Neural cell (in vitro differentiated cells): ENCODE measurements at regions not wholly inside any gene's neighbourhood (a gene's known extent, or its start where the extent isn't known, plus 50 kb on each side); places are given as distances from the start of the nearest gene placed in this dataset.

Experiments used
- H2AFZ ChIP-seq: fragments of 200-600, 300-800 bp; sonication (generic), shearing (Covaris generic); 2 replicates; pipeline ENCODE4 v1.6.0; 2014; ENCODE audit warnings: low read depth, mild to moderate bottlenecking, antibody characterized with exemption, low read length, moderate library complexity
- H3F3A ChIP-seq: fragments of 200-600 bp; shearing (Covaris generic); 2 replicates; pipeline ENCODE4 v1.6.1; 2016; ENCODE audit warnings: mild to moderate bottlenecking, moderate library complexity, mixed read lengths, antibody characterized with exemption, low read length; ENCODE audit not compliant: insufficient read depth, poor library complexity, severe bottlenecking
- H3K27ac ChIP-seq: fragments of 200-600, 300-800 bp; sonication (generic), shearing (Covaris generic); 2 replicates; pipeline ENCODE4 v1.5.1; 2014; ENCODE audit warnings: mild to moderate bottlenecking, low read length, moderate library complexity
- H3K27me3 ChIP-seq: fragments of 300-800, 200-600 bp; sonication (generic), shearing (Covaris generic); 2 replicates; pipeline ENCODE4 v1.6.0; 2014; ENCODE audit warnings: mild to moderate bottlenecking, low read depth, low read length, moderate library complexity; ENCODE audit not compliant: insufficient read depth
- H3K36me3 ChIP-seq: fragments of 300-800, 200-600 bp; sonication (generic), shearing (Covaris generic); 2 replicates; pipeline ENCODE4 v1.5.1; 2014; ENCODE audit warnings: mild to moderate bottlenecking, antibody characterized with exemption, low read length, moderate library complexity; ENCODE audit not compliant: insufficient read depth
- H3K4me2 ChIP-seq: fragments of 300-800, 200-600 bp; sonication (generic), shearing (Covaris generic); 2 replicates; pipeline ENCODE4 v1.6.0; 2014; ENCODE audit warnings: mild to moderate bottlenecking, low read length
- H3K4me3 ChIP-seq: fragments of 300-800, 200-600 bp; sonication (generic), shearing (Covaris generic); 2 replicates; pipeline ENCODE4 v1.5.1; 2014; ENCODE audit warnings: mild to moderate bottlenecking, low read length, moderate library complexity
- H3K79me2 ChIP-seq: fragments of 200-600 bp; shearing (Covaris generic); replicated peaks from 2 replicates; pipeline ENCODE4 v1.6.0; 2014; ENCODE audit warnings: mild to moderate bottlenecking, low read length, moderate library complexity; ENCODE audit not compliant: insufficient read depth
- H3K9ac ChIP-seq: fragments of 300-800, 200-600 bp; sonication (generic), shearing (Covaris generic); 2 replicates; pipeline ENCODE4 v1.6.1; 2016; ENCODE audit warnings: mild to moderate bottlenecking, low read length, mixed read lengths
- H3K9me2 ChIP-seq: fragments of 200-600 bp; shearing (Covaris generic); 2 replicates; pipeline ENCODE4 v1.6.1; 2016; ENCODE audit warnings: mild to moderate bottlenecking, low read length, mixed read lengths; ENCODE audit not compliant: insufficient read depth
- H3K9me3 ChIP-seq: fragments of 200-600, 300-800 bp; sonication (generic), shearing (Covaris generic); 2 replicates; pipeline ENCODE4 v1.6.1; 2016; ENCODE audit warnings: mild to moderate bottlenecking, mixed run types, low read length, moderate library complexity, mixed read lengths
- H4K20me1 ChIP-seq: fragments of 200-600 bp; shearing (Covaris generic); 2 replicates; pipeline ENCODE4 v1.6.1; 2016; ENCODE audit warnings: mild to moderate bottlenecking, mixed run types; ENCODE audit not compliant: insufficient read depth
- CTCF ChIP-seq: fragments of 450-650 bp; IDR thresholded peaks from 2 replicates; pipeline ENCODE4 v1.5.1; 2014; ENCODE audit warnings: antibody characterized with exemption, mild to moderate bottlenecking, moderate library complexity; ENCODE audit not compliant: poor library complexity, severe bottlenecking
- EP300 ChIP-seq: fragments of 450-650 bp; conservative IDR thresholded peaks from 2 replicates; pipeline ENCODE4 v1.6.1; 2014; ENCODE audit warnings: antibody characterized with exemption, mild to moderate bottlenecking, moderate library complexity; ENCODE audit not compliant: poor library complexity, severe bottlenecking
- EZH2 ChIP-seq: fragments of 200-600, 300-800 bp; shearing (Covaris generic), sonication (generic); IDR thresholded peaks from 2 replicates; pipeline ENCODE4 v1.6.1; 2014; ENCODE audit warnings: antibody characterized with exemption, low read length, borderline replicate concordance, mild to moderate bottlenecking; ENCODE audit not compliant: insufficient read depth, poor library complexity, severe bottlenecking
- MXI1 ChIP-seq: fragments of 450-650 bp; conservative IDR thresholded peaks from 2 replicates; pipeline ENCODE4 v1.6.1; 2014; ENCODE audit warnings: antibody characterized with exemption, mild to moderate bottlenecking; ENCODE audit not compliant: poor library complexity, severe bottlenecking
- POLR2AphosphoS5 ChIP-seq: IDR thresholded peaks from 2 replicates; pipeline ENCODE4 v1.6.1; 2012
- RAD21 ChIP-seq: fragments of 450-650 bp; conservative IDR thresholded peaks from 2 replicates; pipeline ENCODE4 v1.6.1; 2014; ENCODE audit warnings: antibody characterized with exemption, mild to moderate bottlenecking, moderate library complexity
- REST ChIP-seq: IDR thresholded peaks from 2 replicates; pipeline ENCODE4 v1.6.1; 2012; ENCODE audit warnings: borderline replicate concordance
- SMC3 ChIP-seq: fragments of 450-650 bp; conservative IDR thresholded peaks from 2 replicates; pipeline ENCODE4 v1.6.1; 2014; ENCODE audit warnings: antibody characterized with exemption, mild to moderate bottlenecking, moderate library complexity; ENCODE audit not compliant: poor library complexity
- TAF1 ChIP-seq: IDR thresholded peaks from 2 replicates; pipeline ENCODE4 v1.6.1; 2012; ENCODE audit warnings: low read depth

GRCh38 chr10:29691564-29692072 is 56.8 kb upstream of the SVIL start:
- Histone ChIP-seq H3K9me2 (no peaks in the 10 kb centered on the region), H2AFZ (no peak overlapping the region), H3K27ac (no peak overlapping the region), H3K27me3 (no peaks in the 10 kb centered on the region), H3F3A (no peaks in the 10 kb centered on the region), H3K4me2 (no peak overlapping the region), H3K9me3 (no peaks in the 10 kb centered on the region), H3K4me3 (no peak overlapping the region), H3K36me3 (no peaks in the 10 kb centered on the region), H3K9ac (no peak overlapping the region), H4K20me1 (no peaks in the 10 kb centered on the region), H3K79me2 (peaks cover 19% of the 10 kb centered on the region)
- no peak for TF ChIP-seq EZH2
- no peak for TF ChIP-seq REST
- no peak for TF ChIP-seq RAD21
- no peak for TF ChIP-seq EP300
- TF ChIP-seq MXI1 = no peak
- no peak for TF ChIP-seq CTCF
- TF ChIP-seq TAF1 = no peak
- no peak for TF ChIP-seq POLR2AphosphoS5
- no peak for TF ChIP-seq SMC3

- Histone ChIP-seq H3K4me3 (no peak overlapping the region), H3K27me3 (no peaks in the 10 kb centered on the region), H3F3A (no peaks in the 10 kb centered on the region), H3K9me2 (no peaks in the 10 kb centered on the region), H3K9ac (no peak overlapping the region), H3K27ac (no peak overlapping the region), H3K36me3 (no peaks in the 10 kb centered on the region), H3K4me2 (no peak overlapping the region), H4K20me1 (no peaks in the 10 kb centered on the region), H3K9me3 (no peaks in the 10 kb centered on the region), H2AFZ (no peak overlapping the region), H3K79me2 (peaks cover 20% of the 10 kb centered on the region)
- no peak for TF ChIP-seq EZH2
- no peak for TF ChIP-seq SMC3
- no peak for TF ChIP-seq REST
- TF ChIP-seq EP300 = no peak
- TF ChIP-seq MXI1 = no peak
- TF ChIP-seq TAF1 = no peak
- no peak for TF ChIP-seq CTCF
- no peak for TF ChIP-seq RAD21
Observed at GRCh38 chr10:29689001-29689400, 54.2 kb upstream of the SVIL start.
